ENCODE measurements at regions not wholly inside any gene's neighbourhood (a gene's known extent, or its start where the extent isn't known, plus 50 kb on each side); places are given as distances from the start of the nearest gene placed in this dataset.
"Not testable (repeated sequence)": the region's sequence is repeated elsewhere in the genome, so short reads cannot be mapped to it uniquely, and the experiment has no call there.

GRCh38 chr10:118918587-118918986 lies 110.9 kb upstream of the NANOS1 start:
- DNase-seq: no peak

DNA sequence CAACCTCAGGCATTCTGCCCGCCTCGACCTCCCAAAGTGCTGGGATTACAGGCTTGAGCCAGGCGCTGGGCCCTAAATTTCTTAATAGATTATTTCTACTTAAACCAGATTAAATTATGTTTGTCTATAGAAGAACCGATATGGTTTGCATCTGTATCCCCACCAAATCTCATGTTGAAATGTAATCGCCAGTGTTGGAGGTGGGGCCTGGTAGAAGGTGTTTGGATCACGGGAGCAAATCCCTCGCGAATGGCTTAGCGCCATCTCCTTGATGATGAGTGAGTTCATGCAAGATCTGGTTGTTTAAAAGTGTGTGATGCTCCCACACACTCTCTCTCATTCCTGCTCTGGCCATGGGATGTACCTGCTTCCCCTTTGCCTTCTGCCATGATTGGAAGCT lies 109.3 kb upstream of the NANOS1 start:
- no peak for DNase-seq

- no peak for DNase-seq
Measured at GRCh38 chr10:118922226-118922625, 107.3 kb upstream of the NANOS1 start.

- no peak for DNase-seq
Measured at GRCh38 chr10:118922972-118923371, 106.5 kb upstream of the NANOS1 start.

- no peak for DNase-seq
Measured at GRCh38 chr10:118924493-118924892, 105.0 kb upstream of the NANOS1 start.

DNA sequence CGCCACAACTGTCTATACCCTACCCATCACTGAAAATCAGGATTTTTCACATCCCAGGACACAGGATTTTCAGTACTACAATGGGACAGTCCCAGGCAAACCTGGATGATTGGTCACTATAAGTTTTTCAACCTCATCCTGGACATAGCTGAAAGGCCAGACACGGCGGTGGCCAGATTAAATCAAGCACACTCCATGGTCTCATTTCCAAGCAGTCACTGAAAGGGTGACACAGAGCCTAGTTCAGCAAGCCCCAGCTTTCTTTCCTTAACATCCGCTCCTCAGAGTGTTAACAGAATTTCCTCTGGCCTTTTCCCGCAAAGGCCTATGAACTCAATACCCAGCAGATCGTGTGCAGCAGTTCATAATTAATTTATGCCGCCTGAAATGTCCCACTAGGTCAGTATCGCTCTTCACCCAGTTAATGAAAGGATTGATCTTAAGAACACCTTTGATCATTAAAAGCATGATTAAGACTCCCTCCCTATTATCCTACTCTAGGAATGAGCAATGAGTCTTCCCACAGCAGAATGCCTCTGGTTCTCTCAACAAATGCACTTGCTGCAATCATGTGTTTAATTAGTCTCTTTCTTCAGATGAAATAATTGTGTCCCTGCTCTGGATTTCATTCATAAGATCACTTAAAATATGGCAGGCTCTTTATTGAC lies 104.0 kb upstream of the NANOS1 start:
- DNase-seq: no peak

- DNase-seq: no peak
Measured at GRCh38 chr10:118926072-118926417, 103.5 kb upstream of the NANOS1 start.

GRCh38 chr10:118926441-118926840 lies 103.1 kb upstream of the NANOS1 start:
- DNase-seq: no peak

DNA sequence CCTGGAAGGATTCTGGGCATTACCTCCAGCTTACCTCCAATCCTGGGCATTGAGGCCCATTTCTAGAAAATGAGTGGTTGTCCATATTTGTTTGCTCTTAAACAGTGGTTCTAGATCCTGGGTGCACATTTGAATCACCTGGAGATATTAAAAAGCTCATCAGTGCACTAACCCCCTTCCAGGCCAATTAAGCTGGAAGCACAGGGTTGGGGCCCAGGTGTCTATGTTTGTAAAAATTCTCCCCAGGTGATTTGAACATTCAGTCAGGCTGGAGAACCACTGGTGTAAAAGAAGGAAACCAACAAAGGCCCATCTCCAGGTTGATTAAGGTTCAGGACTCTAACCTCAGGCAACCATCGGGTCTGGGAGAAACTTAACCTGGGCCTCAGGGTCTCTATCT lies 102.6 kb upstream of the NANOS1 start:
- DNase-seq: no peak

DNA sequence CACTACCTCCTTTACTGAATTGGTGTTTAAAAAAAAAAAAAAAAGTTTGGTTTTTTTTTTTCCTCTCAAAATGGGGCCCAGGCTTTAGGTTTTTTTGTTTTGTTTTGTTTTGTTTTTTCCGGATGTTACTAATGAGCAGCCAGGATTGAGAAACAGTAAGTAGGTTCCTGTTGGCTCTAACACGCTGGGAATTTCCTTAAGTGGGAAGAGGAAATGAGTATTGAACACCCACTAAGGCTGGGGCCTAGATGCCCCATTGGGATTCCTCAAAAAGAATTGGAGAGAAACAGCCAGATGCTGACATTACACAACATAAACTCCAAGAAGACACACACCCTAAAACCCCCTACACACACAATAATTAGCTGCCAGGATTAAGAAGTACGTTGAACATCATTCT lies 102.2 kb upstream of the NANOS1 start:
- DNase-seq: no peak

DNA sequence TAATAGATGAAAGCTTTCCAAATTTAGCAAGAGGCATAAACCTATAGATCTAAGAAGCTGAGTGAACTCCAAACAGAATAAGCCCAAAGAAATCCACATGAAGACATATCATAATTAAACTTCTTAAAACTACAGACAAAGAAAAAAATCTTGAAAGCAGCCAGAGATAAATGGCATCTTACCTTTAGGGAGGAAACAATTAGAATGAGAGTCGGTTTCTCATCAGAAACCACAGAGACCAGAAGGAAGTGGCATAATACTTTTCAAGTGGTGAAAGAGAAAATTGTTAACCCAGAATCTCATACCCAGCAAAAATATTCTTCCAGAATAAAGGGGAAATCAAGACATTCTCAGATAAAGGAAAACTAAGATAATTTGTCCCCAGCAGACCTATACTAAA lies 98.9 kb upstream of the NANOS1 start:
- DNase-seq: no peak

DNA sequence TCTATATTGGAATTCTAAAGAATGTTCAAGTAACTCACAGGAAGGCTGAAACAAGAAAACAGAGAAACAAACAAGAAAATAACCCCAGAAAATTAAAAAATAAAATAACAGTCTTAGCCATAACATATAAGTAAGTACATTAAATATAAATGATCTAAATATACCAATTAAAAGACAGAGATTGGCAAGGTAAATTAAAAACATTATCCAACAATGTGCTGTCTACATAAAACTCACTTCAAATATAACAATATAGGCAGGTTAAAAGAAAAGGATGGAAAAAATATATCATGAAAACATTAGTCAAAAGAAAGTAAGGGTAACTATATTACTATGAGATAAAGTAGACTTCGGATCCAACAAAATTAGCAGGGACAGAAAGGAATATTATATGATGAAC lies 98.1 kb upstream of the NANOS1 start:
- DNase-seq: no peak

- not testable (repeated sequence) for DNase-seq
Measured at GRCh38 chr10:118932154-118932553, 97.4 kb upstream of the NANOS1 start.

DNA sequence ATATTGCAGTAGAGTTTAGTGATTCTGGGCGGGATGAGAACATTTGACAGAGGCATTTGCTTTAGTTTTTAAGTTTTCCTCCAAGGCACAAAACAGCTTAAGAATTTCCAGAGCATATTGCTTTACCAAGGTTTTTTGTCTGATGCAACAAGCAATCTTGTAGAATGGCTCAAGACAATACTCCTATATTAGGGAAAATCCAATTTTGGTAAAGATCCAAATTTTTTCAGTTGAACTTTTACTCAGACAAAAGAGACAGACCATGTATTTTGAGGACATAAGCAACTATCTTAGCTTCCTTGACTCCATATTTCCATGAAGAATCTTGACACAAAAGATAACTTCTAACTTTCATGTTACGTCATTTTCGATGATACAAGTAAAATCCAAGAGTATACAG lies 92.3 kb upstream of the NANOS1 start:
- DNase-seq: no peak

DNA sequence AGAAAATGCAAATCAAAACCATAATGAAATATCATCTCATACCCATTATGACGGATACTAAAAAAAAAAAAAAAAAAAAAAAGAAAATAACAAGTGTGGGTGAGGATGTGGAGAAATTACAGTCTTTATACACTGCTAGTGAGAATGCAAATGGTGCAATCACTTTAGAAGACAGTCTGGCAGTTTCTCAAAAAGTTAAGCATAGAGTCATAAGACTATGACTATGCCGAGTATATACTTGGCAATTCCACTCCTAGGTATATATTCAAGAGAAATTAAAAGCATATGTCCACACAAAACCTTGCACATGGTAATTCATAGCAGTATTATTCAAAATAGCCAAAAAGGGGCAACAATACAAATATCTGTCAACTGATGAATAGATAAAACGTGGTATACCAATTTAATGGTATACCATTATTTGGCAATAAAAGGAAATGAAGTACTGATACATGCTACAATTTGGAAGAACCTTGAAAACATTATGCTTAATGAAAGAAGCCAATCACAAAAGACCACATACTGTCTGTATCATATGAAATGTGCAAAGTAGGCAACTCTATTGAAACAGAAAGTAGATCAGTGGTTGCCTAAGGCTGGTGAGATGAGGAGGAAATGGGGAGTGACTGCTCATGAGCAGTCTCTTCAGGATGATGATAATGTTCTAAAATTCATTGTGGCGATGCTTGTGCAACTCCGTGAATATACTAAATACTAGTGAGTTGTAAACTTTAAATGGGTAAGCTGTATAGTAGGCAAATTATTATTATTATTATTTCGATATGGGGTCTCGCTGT lies 90.1 kb upstream of the NANOS1 start:
- no peak for DNase-seq

- no peak for DNase-seq
Measured at GRCh38 chr10:118940386-118940785, 89.1 kb upstream of the NANOS1 start.

DNA sequence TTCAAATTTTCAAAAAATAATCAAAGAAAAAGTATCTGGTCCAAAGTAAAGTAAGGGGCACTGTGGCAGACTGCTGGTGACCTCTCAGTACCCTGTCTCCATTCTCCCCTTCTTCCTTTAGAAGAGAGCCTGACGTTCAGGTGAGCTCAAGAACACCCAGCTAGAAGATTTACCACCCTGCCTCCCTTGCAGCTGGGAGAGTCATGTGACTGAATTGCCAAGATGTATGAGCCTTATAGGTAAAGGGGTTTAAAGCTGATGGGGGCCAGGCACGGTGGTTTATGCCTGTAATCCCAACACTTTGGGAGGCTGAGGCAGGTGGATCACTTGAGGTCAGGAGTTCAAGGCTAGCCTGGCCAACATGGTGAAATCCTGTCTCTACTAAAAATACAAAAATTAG lies 86.3 kb upstream of the NANOS1 start:
- no peak for DNase-seq

- DNase-seq: no peak
Measured at GRCh38 chr10:118944959-118945633, 84.4 kb upstream of the NANOS1 start.

DNA sequence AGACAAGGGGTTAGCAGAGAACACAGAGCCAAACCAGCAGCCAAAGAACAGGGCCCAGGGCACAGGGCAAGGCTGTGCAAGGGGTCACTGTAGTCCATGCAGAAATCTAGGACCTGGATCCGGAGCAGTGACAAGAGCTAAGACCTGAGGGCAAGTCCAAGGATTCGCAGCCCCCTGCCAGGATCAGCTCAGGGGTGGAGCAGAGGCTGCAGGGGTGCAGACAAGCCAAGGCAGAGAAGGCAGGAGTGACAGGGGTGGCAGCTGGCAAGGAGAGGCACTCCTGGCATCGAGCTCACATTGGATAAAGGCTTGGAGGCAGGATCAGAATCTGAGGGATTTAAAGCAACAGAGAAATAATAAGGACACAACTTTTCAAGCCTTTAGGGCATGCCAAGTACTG lies 80.7 kb upstream of the NANOS1 start:
- no peak for DNase-seq

DNA sequence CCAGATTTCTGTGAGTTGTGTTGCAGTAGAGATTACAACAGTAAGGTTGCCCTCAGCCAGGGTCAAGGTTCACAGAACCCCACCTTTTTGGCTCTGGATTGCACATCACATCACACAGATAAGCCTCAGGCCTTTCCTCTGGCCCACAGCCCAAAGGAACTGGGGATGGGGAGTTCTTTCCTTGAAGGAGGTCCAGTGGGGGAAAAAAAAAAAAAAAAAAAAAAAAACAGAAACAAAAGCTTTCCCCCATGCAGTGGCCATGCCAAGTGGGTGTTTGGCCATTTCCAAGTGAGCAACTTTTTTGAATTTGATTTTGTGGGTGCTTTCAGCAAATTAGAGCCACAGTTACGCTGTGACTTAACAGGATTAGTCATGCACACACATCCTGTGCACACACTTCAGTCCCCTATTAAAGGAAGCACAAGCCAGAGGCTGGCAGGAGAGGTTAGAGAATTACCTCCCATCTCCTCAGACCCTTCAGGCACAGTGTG lies 79.3 kb upstream of the NANOS1 start:
- DNase-seq: no peak

GRCh38 chr10:118950997-118951637 lies 78.4 kb upstream of the NANOS1 start:
- DNase-seq: no peak

DNA sequence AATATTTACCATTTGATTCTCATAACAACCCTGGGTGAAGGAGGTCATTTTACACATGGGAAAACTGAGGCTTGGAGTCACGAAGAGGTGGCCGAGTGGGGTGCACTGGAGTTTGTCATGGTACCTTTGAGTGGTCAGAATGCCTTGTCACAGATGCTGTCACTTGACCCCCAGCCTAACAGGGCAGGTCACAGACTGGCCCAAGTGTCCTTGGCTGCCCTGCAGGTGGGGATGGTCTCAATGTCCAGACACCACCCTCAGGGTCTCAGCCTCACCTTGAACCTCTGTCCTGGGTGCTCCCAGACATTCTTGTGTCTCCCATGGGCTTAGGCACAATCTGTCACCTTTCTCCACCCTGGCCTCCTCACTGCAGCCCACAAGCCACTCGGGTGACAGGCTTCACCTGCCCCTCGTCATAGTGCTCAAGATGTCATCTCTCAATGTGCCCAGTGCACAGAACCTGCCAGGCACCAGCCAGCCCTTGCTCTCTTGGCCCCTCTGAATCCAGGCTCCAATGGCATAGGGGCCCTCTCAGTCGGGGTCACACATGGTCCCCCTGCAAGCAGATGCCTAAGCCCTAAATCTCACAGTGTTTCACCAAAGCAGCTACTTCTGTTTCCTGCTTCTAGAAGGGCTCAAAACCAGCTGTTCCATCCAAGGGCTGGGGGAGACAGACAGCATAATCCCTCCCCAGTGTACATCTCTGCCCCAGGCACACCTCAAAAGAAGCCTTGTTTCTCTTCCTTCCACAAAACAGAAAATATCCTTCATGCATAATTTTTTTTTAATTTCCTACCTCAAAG lies 76.8 kb upstream of the NANOS1 start:
- no peak for DNase-seq

Data from hematopoietic multipotent progenitor cell treated with erythropoietin and hydrocortisone succinate and interleukin-3 and kit ligand, for 8 days (in vitro differentiated cells).